ENCODE measurements at regions not wholly inside any gene's neighbourhood (a gene's known extent, or its start where the extent isn't known, plus 50 kb on each side); places are given as distances from the start of the nearest gene placed in this dataset.

DNA sequence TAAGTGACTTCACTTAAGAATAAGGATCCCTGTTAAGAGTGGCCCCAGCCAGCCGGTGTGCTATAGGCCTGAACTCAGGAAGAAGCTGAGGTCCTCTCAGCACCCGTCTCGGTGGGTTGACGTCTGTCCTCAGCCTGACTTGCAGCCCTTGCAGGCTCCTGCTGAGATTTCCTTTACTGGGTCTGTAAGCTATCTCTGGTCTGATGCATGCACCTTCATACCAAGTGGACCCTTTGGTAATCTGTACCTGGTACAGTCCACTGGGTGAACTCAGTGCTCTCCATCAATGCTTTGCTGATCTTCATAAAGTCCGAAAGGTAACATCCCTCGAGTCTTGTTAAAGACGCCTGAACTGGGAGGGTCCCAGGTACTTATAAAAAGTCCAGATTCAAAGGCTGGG is 212.0 kb upstream of the PPP2R3A start (continued):
- TF ChIP-seq, protein P1, sequence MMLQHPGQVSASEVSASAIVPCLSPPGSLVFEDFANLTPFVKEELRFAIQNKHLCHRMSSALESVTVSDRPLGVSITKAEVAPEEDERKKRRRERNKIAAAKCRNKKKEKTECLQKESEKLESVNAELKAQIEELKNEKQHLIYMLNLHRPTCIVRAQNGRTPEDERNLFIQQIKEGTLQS (IDR thresholded peaks at IDR 0.05): no peak
- TF ChIP-seq RXRA (IDR thresholded peaks at IDR 0.05): no peak
- TF ChIP-seq, protein P2, sequence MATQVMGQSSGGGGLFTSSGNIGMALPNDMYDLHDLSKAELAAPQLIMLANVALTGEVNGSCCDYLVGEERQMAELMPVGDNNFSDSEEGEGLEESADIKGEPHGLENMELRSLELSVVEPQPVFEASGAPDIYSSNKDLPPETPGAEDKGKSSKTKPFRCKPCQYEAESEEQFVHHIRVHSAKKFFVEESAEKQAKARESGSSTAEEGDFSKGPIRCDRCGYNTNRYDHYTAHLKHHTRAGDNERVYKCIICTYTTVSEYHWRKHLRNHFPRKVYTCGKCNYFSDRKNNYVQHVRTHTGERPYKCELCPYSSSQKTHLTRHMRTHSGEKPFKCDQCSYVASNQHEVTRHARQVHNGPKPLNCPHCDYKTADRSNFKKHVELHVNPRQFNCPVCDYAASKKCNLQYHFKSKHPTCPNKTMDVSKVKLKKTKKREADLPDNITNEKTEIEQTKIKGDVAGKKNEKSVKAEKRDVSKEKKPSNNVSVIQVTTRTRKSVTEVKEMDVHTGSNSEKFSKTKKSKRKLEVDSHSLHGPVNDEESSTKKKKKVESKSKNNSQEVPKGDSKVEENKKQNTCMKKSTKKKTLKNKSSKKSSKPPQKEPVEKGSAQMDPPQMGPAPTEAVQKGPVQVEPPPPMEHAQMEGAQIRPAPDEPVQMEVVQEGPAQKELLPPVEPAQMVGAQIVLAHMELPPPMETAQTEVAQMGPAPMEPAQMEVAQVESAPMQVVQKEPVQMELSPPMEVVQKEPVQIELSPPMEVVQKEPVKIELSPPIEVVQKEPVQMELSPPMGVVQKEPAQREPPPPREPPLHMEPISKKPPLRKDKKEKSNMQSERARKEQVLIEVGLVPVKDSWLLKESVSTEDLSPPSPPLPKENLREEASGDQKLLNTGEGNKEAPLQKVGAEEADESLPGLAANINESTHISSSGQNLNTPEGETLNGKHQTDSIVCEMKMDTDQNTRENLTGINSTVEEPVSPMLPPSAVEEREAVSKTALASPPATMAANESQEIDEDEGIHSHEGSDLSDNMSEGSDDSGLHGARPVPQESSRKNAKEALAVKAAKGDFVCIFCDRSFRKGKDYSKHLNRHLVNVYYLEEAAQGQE (IDR thresholded peaks at IDR 0.05): no peak
- no peak for TF ChIP-seq HNF4A (conservative IDR thresholded peaks at IDR 0.05)
- no peak for TF ChIP-seq FOXA2 (IDR thresholded peaks at IDR 0.05)
- TF ChIP-seq YY1 (IDR thresholded peaks at IDR 0.05): no peak

DNA sequence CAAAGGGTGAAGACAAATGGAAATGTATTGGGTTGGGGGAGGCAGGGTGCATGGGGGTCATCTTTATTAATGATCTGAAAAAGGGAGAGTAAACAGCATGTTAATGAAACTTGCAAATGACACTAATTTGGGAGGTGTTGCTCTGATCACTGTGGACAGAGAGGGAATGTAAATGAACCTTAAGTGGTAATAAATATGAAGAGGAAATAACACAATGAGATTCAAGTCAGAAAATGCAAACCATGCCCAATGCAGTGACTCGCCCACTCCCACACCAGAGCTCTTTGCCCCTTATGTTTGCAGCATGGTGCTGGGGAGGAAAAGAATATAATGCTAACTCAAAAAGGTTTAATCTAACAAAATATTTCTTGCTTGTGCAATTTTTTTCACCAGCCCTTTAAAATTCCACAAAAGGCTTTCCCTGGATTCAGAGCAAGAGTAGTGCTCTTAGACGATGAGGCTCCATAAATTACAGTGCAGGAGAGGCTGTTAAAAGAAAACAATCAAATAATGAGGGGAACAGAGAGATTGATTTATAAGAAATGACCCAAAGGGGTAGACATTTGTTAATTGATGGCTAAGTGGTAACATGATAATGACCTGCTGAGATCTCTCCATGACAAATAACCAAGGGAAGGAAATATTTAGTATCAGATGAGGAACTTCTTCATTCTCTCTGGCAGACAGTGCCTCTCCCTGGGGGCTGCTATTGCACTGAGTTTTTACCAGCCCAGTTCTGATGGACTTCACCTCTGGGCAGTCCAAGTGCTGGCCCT is 210.0 kb upstream of the PPP2R3A start:
- no peaks in the 10 kb centered on the region for H3K4me1 ChIP-seq (ENCODE audit: control insufficient read depth in 4 of 4, insufficient read depth in 4 of 4, low read length in 3 of 4)
- WGBS: 48% methylated on average over 2 of the region's 2 CpGs
- H3K4me3 ChIP-seq (ENCODE audit: low read depth in 1 of 3, low read length in 3 of 3): no peak overlapping the region
- no peak for DNase-seq (ENCODE audit: low spot score)
- no peak overlapping the region for H3K27ac ChIP-seq (ENCODE audit: low read depth in 1 of 2, low read length in 2 of 2)
- peaks cover 0 to 11% (median under 1%) of the 10 kb centered on the region in 4 donors for H3K27me3 ChIP-seq (ENCODE audit: control insufficient read depth in 4 of 4, insufficient read depth in 4 of 4, low read length in 3 of 4)
- no peak overlapping the region for H3K9ac ChIP-seq (ENCODE audit: low read depth in 1 of 2, low read length in 2 of 2)
- no peaks in the 10 kb centered on the region for H3K36me3 ChIP-seq (ENCODE audit: control insufficient read depth in 4 of 4, insufficient read depth in 3 of 4, low read depth in 1 of 4, low read length in 3 of 4)
- H3K9me3 ChIP-seq (ENCODE audit: control insufficient read depth in 4 of 4, low read length in 3 of 4): no peaks in the 10 kb centered on the region
- TF ChIP-seq, protein P3, sequence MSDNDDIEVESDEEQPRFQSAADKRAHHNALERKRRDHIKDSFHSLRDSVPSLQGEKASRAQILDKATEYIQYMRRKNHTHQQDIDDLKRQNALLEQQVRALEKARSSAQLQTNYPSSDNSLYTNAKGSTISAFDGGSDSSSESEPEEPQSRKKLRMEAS (IDR thresholded peaks at IDR 0.05): no peak
- no peak for TF ChIP-seq RXRA (IDR thresholded peaks at IDR 0.05)
- TF ChIP-seq FOXA1 (IDR thresholded peaks at IDR 0.05): no peak
- TF ChIP-seq JUND (IDR thresholded peaks at IDR 0.05): no peak
- TF ChIP-seq FOXA2 (IDR thresholded peaks at IDR 0.05): no peak
- no peak for TF ChIP-seq GABPA (IDR thresholded peaks at IDR 0.05 in 1 of 2, conservative IDR thresholded peaks at IDR 0.05 in 1 of 2)
- TF ChIP-seq, protein P1 (IDR thresholded peaks at IDR 0.05): no peak
- no peak for TF ChIP-seq TAF1 (conservative IDR thresholded peaks at IDR 0.05)
- TF ChIP-seq, protein P4, sequence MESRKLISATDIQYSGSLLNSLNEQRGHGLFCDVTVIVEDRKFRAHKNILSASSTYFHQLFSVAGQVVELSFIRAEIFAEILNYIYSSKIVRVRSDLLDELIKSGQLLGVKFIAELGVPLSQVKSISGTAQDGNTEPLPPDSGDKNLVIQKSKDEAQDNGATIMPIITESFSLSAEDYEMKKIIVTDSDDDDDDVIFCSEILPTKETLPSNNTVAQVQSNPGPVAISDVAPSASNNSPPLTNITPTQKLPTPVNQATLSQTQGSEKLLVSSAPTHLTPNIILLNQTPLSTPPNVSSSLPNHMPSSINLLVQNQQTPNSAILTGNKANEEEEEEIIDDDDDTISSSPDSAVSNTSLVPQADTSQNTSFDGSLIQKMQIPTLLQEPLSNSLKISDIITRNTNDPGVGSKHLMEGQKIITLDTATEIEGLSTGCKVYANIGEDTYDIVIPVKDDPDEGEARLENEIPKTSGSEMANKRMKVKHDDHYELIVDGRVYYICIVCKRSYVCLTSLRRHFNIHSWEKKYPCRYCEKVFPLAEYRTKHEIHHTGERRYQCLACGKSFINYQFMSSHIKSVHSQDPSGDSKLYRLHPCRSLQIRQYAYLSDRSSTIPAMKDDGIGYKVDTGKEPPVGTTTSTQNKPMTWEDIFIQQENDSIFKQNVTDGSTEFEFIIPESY (IDR thresholded peaks at IDR 0.05): no peak

DNA sequence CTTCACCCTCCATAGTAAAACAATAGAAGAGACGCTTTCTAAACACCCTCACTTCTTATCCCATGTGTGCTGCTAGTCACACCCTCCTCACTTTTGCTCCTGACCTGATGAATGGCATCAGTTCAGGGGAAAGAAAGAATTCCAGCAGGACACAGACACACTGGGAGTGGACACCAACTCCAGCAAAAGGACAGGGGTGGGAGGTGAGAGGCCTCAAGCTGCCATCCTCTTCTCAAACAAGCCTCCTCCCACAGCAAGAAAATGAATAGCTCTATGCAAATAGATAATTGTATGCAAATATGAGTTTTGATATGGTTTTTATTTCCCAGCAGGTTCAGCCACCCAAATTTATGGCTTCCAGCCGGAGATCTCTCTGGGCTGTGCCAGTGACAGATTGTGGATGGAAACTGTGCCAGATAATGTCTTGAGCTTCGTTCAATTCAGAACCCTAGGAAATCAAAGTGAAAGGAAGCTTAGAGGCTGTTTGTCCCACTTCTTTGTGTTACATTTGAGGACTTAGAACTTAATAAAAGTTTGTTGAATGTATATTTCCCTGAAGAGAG is 209.3 kb upstream of the PPP2R3A start:
- Histone ChIP-seq H3K4me1 (ENCODE audit: control insufficient read depth in 4 of 4, insufficient read depth in 4 of 4, low read length in 3 of 4) (no peaks in the 10 kb centered on the region), H3K27me3 (ENCODE audit: control insufficient read depth in 4 of 4, insufficient read depth in 4 of 4, low read length in 3 of 4) (peaks cover 0 to 4% (median under 1%) of the 10 kb centered on the region in 4 donors), H3K9ac (ENCODE audit: low read depth in 1 of 2, low read length in 2 of 2) (no peak overlapping the region), H3K4me3 (ENCODE audit: low read depth in 1 of 3, low read length in 3 of 3) (no peak overlapping the region), H3K36me3 (ENCODE audit: control insufficient read depth in 4 of 4, insufficient read depth in 3 of 4, low read depth in 1 of 4, low read length in 3 of 4) (no peaks in the 10 kb centered on the region), H3K27ac (ENCODE audit: low read depth in 1 of 2, low read length in 2 of 2) (no peak overlapping the region), H3K9me3 (ENCODE audit: control insufficient read depth in 4 of 4, low read length in 3 of 4) (no peaks in the 10 kb centered on the region)
- 63% methylated on average over 3 of the region's 3 CpGs for WGBS
- TF ChIP-seq, protein P4 (IDR thresholded peaks at IDR 0.05): no peak
- no peak for TF ChIP-seq GABPA (IDR thresholded peaks at IDR 0.05 in 1 of 2, conservative IDR thresholded peaks at IDR 0.05 in 1 of 2)
- TF ChIP-seq, protein P3 (IDR thresholded peaks at IDR 0.05): no peak
- no peak for TF ChIP-seq FOXA1 (IDR thresholded peaks at IDR 0.05)
- TF ChIP-seq JUND (IDR thresholded peaks at IDR 0.05): no peak
- TF ChIP-seq EGR1 (IDR thresholded peaks at IDR 0.05; ENCODE audit: low read depth in 2 of 2): no peak
- TF ChIP-seq HNF4G (IDR thresholded peaks at IDR 0.05): no peak
- DNase-seq (ENCODE audit: low spot score): no peak

Measured in liver (tissue), 7 donors.